Vagina (tissue), 2 donors: ENCODE measurements at regions not wholly inside any gene's neighbourhood (a gene's known extent, or its start where the extent isn't known, plus 50 kb on each side); places are given as distances from the start of the nearest gene placed in this dataset.

Source experiments
- DNase-seq, 2 donors: peaks; one replicate each; pipeline ENCODE4 v3.0.0-alpha.2; 2017; ENCODE audit errors: extremely low spot score in 2 of 2
- H3K27ac ChIP-seq: fragments of 200-600 bp; sonication (generic); one replicate; pipeline ENCODE4 v1.5.1; 2019
- H3K27me3 ChIP-seq: fragments of 200-600 bp; sonication (generic); one replicate; pipeline ENCODE4 v1.5.1; 2019
- H3K36me3 ChIP-seq, 2 donors: fragments of 200-600 bp; sonication (generic); one replicate each; pipeline ENCODE4 v1.5.1; 2017 to 2019
- H3K4me1 ChIP-seq: fragments of 200-600 bp; sonication (generic); one replicate; pipeline ENCODE4 v1.5.1; 2019
- H3K4me3 ChIP-seq, 2 donors: fragments of 200-600 bp; sonication (generic); 1 replicate in 1 of 2; 2 replicates in 1 of 2; pipeline ENCODE4 v1.5.1; 2016 to 2019
- H3K9me3 ChIP-seq: fragments of 200-600 bp; sonication (generic); one replicate; pipeline ENCODE4 v1.5.1; 2019
- CTCF ChIP-seq, 3 experiments: fragments of 450-650 bp in 2 of 3; fragments of 200-600 bp in 1 of 3; sonication (generic) in 1 of 3; IDR thresholded peaks; one replicate each; pipeline ENCODE4 v1.5.1; 2017 to 2019; ENCODE audit warnings: antibody characterized with exemption in 3 of 3, mild to moderate bottlenecking in 2 of 3, moderate library complexity in 2 of 3
- POLR2A ChIP-seq, 2 donors: fragments of 450-650 bp; IDR thresholded peaks; one replicate each; pipeline ENCODE4 v1.6.1; 2017; ENCODE audit warnings: antibody characterized with exemption in 2 of 2, mild to moderate bottlenecking in 2 of 2, moderate library complexity in 2 of 2
- POLR2AphosphoS5 ChIP-seq, 2 donors: sonication (generic); formaldehyde crosslinking; IDR thresholded peaks; one replicate each; pipeline ENCODE4 v1.9.0; 2017; ENCODE audit warnings: antibody characterized with exemption in 2 of 2, mild to moderate bottlenecking in 2 of 2, low read depth in 1 of 2; ENCODE audit not compliant: insufficient read depth in 1 of 2
- intact Hi-C: fragments of 100-400 bp; cut with DNase I; formaldehyde crosslinking; loops from one replicate; pipeline ENCODE4 v1.15.1; 2023

GRCh38 chr6:140987364-140988155 is 1145.2 kb upstream of the GJE1 start:
- intact Hi-C loops = no loop called here

GRCh38 chr6:140985679-140986275 is 1146.9 kb upstream of the GJE1 start:
- no peak for DNase-seq
- intact Hi-C loops = no loop called here

More at GRCh38 chr6:140987364-140988155, 1145.2 kb upstream of the GJE1 start:
- Histone ChIP-seq H3K9me3 (no peaks in the 10 kb centered on the region), H3K27me3 (no peaks in the 10 kb centered on the region), H3K4me1 (no peaks in the 10 kb centered on the region), H3K27ac (no peak overlapping the region), H3K4me3 (no peak overlapping the region), H3K36me3 (no peaks in the 10 kb centered on the region)
- no peak for DNase-seq
- TF ChIP-seq POLR2AphosphoS5 (IDR thresholded peaks at IDR 0.05; ENCODE audit: insufficient read depth in 1 of 2, low read depth in 1 of 2) (no peak), POLR2A (IDR thresholded peaks at IDR 0.05) (no peak), CTCF (IDR thresholded peaks at IDR 0.05) (no peak)

GRCh38 chr6:140980265-140980887 is 1152.3 kb upstream of the GJE1 start:
- peaks cover 15% of the 10 kb centered on the region for H3K4me1 ChIP-seq
- no peak for DNase-seq
- H3K27ac ChIP-seq = no peak overlapping the region
- H3K27me3 ChIP-seq = no peaks in the 10 kb centered on the region
- TF ChIP-seq CTCF (IDR thresholded peaks at IDR 0.05) (no peak), POLR2AphosphoS5 (IDR thresholded peaks at IDR 0.05; ENCODE audit: insufficient read depth in 1 of 2, low read depth in 1 of 2) (no peak), POLR2A (IDR thresholded peaks at IDR 0.05) (no peak)
- no peaks in the 10 kb centered on the region for H3K9me3 ChIP-seq
- intact Hi-C loops = no loop called here
- H3K36me3 ChIP-seq = no peaks in the 10 kb centered on the region
- H3K4me3 ChIP-seq = no peak overlapping the region

More at GRCh38 chr6:140985679-140986275, 1146.9 kb upstream of the GJE1 start:
- no peak for TF ChIP-seq POLR2A (IDR thresholded peaks at IDR 0.05)
- no peak for TF ChIP-seq POLR2AphosphoS5 (IDR thresholded peaks at IDR 0.05; ENCODE audit: insufficient read depth in 1 of 2, low read depth in 1 of 2)
- no peak for TF ChIP-seq CTCF (IDR thresholded peaks at IDR 0.05)
- no peaks in the 10 kb centered on the region for H3K9me3 ChIP-seq
- no peak overlapping the region for H3K4me3 ChIP-seq
- H3K27me3 ChIP-seq = no peaks in the 10 kb centered on the region
- H3K36me3 ChIP-seq = no peaks in the 10 kb centered on the region
- peaks cover 2% of the 10 kb centered on the region for H3K4me1 ChIP-seq
- no peak overlapping the region for H3K27ac ChIP-seq

GRCh38 chr6:140979642-140980091 is 1153.1 kb upstream of the GJE1 start:
- H3K4me3 ChIP-seq = no peak overlapping the region
- intact Hi-C loops = no loop called here
- H3K4me1 ChIP-seq = peaks cover 15% of the 10 kb centered on the region
- no peaks in the 10 kb centered on the region for H3K27me3 ChIP-seq
- no peak for TF ChIP-seq CTCF (IDR thresholded peaks at IDR 0.05)
- no peak for TF ChIP-seq POLR2AphosphoS5 (IDR thresholded peaks at IDR 0.05; ENCODE audit: insufficient read depth in 1 of 2, low read depth in 1 of 2)
- no peak for TF ChIP-seq POLR2A (IDR thresholded peaks at IDR 0.05)
- no peaks in the 10 kb centered on the region for H3K36me3 ChIP-seq
- H3K9me3 ChIP-seq = no peaks in the 10 kb centered on the region
- H3K27ac ChIP-seq = no peak overlapping the region
- DNase-seq = no peak
